Parathyroid adenoma (tissue), 2 donors: ENCODE measurements at regions not wholly inside any gene's neighbourhood (a gene's known extent, or its start where the extent isn't known, plus 50 kb on each side); places are given as distances from the start of the nearest gene placed in this dataset.

Experiments
- H2AFZ ChIP-seq: fragments of 300-600 bp; sonication (generic); one replicate; pipeline ENCODE4 v1.7.0; 2017; ENCODE audit warnings: antibody characterized with exemption, mild to moderate bottlenecking
- H3K27ac ChIP-seq: fragments of 300-600 bp; sonication (generic); one replicate; pipeline ENCODE4 v1.7.0; 2017
- H3K27me3 ChIP-seq: fragments of 300-600 bp; sonication (generic); one replicate; pipeline ENCODE4 v1.7.0; 2017; ENCODE audit warnings: low read length; ENCODE audit not compliant: control insufficient read depth, insufficient read depth
- H3K36me3 ChIP-seq: fragments of 300-600 bp; sonication (generic); one replicate; pipeline ENCODE4 v1.7.0; 2017; ENCODE audit warnings: low read length; ENCODE audit not compliant: control insufficient read depth, insufficient read depth
- H3K4me1 ChIP-seq: fragments of 300-600 bp; sonication (generic); one replicate; pipeline ENCODE4 v1.7.0; 2017; ENCODE audit warnings: control low read depth
- H3K4me2 ChIP-seq: fragments of 300-600 bp; sonication (generic); one replicate; pipeline ENCODE4 v1.7.0; 2017; ENCODE audit warnings: low read length
- H3K4me3 ChIP-seq: fragments of 300-600 bp; sonication (generic); one replicate; pipeline ENCODE4 v1.7.0; 2017; ENCODE audit warnings: low read depth, low read length
- H3K79me2 ChIP-seq: fragments of 300-600 bp; sonication (generic); one replicate; pipeline ENCODE4 v1.7.0; 2017; ENCODE audit warnings: control low read depth
- H3K9ac ChIP-seq: fragments of 300-600 bp; sonication (generic); one replicate; pipeline ENCODE4 v1.7.0; 2017; ENCODE audit warnings: mild to moderate bottlenecking
- H3K9me3 ChIP-seq: fragments of 300-600 bp; sonication (generic); one replicate; pipeline ENCODE4 v1.7.0; 2017; ENCODE audit warnings: low read length; ENCODE audit not compliant: control insufficient read depth
- CTCF ChIP-seq: fragments of 300-600 bp; sonication (generic); IDR thresholded peaks from one replicate; pipeline ENCODE4 v1.7.0; 2017; ENCODE audit warnings: antibody characterized with exemption, mild to moderate bottlenecking
- donor health status: primary hyperparathyroidism.

DNA sequence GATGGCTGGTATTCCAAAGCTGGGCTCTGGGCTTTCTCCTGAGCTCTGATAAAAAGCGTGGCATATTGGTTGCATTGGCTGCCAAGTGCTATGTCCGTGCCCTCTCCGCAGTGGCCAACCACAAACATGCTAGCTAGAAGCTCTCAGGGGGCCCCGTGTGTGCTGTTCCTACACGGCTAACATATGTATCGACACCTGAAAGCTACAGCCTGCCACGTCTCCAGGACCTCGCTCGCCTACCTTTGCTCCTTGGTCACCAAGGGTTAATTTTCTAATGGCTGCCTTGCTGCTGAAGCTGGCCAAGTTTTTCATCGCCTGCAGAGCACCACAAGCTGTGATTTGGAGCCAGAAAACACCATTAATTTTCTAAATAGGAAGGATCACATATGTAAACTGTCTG is 888.4 kb downstream of the BCL11A start:
- no peaks in the 10 kb centered on the region for H3K36me3 ChIP-seq
- H3K27me3 ChIP-seq, result no peaks in the 10 kb centered on the region
- H3K79me2 ChIP-seq, result no peaks in the 10 kb centered on the region
- H3K27ac ChIP-seq, result no peak overlapping the region
- H3K4me1 ChIP-seq, result no peaks in the 10 kb centered on the region
- no peak overlapping the region for H3K4me3 ChIP-seq
- H3K4me2 ChIP-seq, result no peak overlapping the region
- no peak overlapping the region for H2AFZ ChIP-seq
- TF ChIP-seq CTCF, result no peak
- H3K9ac ChIP-seq, result no peak overlapping the region
- no peaks in the 10 kb centered on the region for H3K9me3 ChIP-seq

- Histone ChIP-seq H3K4me2 (no peak overlapping the region), H2AFZ (no peak overlapping the region), H3K9ac (no peak overlapping the region), H3K9me3 (no peaks in the 10 kb centered on the region), H3K27ac (no peak overlapping the region), H3K27me3 (no peaks in the 10 kb centered on the region), H3K36me3 (no peaks in the 10 kb centered on the region), H3K4me1 (no peaks in the 10 kb centered on the region), H3K4me3 (no peak overlapping the region), H3K79me2 (no peaks in the 10 kb centered on the region)
- no peak for TF ChIP-seq CTCF
These were observed 891.2 kb downstream of the BCL11A start for GRCh38 chr2:59662127-59662861.

- Histone ChIP-seq H3K36me3 (no peaks in the 10 kb centered on the region), H3K79me2 (no peaks in the 10 kb centered on the region), H3K9ac (no peak overlapping the region), H3K4me2 (no peak overlapping the region), H2AFZ (no peak overlapping the region), H3K9me3 (no peaks in the 10 kb centered on the region), H3K4me1 (no peaks in the 10 kb centered on the region), H3K4me3 (no peak overlapping the region), H3K27me3 (no peaks in the 10 kb centered on the region), H3K27ac (no peak overlapping the region)
- no peak for TF ChIP-seq CTCF
These were observed 893.2 kb downstream of the BCL11A start for GRCh38 chr2:59660262-59660661.

DNA sequence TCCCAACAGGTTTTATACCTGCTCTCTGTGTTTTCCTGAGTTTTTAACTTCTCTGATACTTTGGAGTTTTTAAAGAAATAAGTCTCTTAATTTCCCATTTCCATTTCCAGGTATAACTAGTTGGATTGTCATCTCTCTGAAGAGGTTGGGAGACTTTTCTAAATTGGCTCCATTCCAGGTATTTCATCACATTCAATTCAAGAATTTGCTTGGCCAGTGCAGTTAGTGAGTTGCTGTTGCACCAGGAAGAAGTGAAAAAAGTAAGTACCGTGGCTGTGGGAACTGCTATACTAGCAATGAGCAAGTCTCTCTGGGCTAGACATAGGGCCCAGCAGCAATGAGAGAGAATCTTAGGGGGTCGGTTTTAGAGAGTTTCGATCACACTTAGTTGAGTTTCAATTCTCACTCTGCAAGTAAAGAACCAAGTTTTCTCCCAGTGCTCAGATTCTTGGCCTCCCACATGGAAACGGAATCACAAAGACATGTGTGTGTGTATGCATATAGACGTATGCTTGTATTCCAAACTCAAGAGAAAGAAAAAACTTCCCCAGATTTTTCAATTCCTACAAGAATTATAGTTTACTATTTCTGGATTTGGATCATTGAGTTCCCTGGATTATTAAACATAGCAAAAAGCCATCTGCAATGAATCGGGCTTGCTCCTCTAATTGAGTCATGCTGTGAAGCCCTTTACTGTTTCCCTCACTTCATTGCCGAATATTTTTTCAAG is 894.4 kb downstream of the BCL11A start:
- H2AFZ ChIP-seq, result no peak overlapping the region
- H3K9ac ChIP-seq, result no peak overlapping the region
- no peak overlapping the region for H3K27ac ChIP-seq
- H3K4me1 ChIP-seq, result no peaks in the 10 kb centered on the region
- H3K79me2 ChIP-seq, result no peaks in the 10 kb centered on the region
- no peak overlapping the region for H3K4me2 ChIP-seq
- no peak overlapping the region for H3K4me3 ChIP-seq
- no peaks in the 10 kb centered on the region for H3K36me3 ChIP-seq
- H3K27me3 ChIP-seq, result no peaks in the 10 kb centered on the region
- H3K9me3 ChIP-seq, result no peaks in the 10 kb centered on the region
- no peak for TF ChIP-seq CTCF
